Nephron (organoid): ENCODE measurements at regions not wholly inside any gene's neighbourhood (a gene's known extent, or its start where the extent isn't known, plus 50 kb on each side); places are given as distances from the start of the nearest gene placed in this dataset.

Experiments used
- H3K27ac Mint-ChIP-seq, 3 experiments: 2 replicates each; pipeline ENCODE4 v1.8.0; 2020; ENCODE audit warnings: mixed read lengths in 3 of 3, mild to moderate bottlenecking in 2 of 3, moderate library complexity in 1 of 3
- H3K27me3 Mint-ChIP-seq: 2 replicates; pipeline ENCODE4 v1.8.0; 2021; ENCODE audit warnings: low read depth, mild to moderate bottlenecking, moderate library complexity, mixed read lengths
- H3K36me3 Mint-ChIP-seq: 2 replicates; pipeline ENCODE4 v1.8.0; 2020; ENCODE audit warnings: low read depth, mixed read lengths
- H3K4me1 Mint-ChIP-seq: 2 replicates; pipeline ENCODE4 v1.8.0; 2020; ENCODE audit warnings: mixed read lengths
- H3K4me3 Mint-ChIP-seq, 3 experiments: 2 replicates each; pipeline ENCODE4 v1.8.0; 2020; ENCODE audit warnings: mild to moderate bottlenecking in 3 of 3, mixed read lengths in 3 of 3, moderate library complexity in 2 of 3
- H3K9me3 Mint-ChIP-seq: 2 replicates; pipeline ENCODE4 v1.8.0; 2020; ENCODE audit warnings: mixed read lengths
- CTCF ChIP-seq, 3 experiments: fragments of 200-600 bp; sonication (generic); IDR thresholded peaks; one replicate each; pipeline ENCODE4 v1.5.0; 2021; ENCODE audit warnings: antibody characterized with exemption in 3 of 3; ENCODE audit not compliant: unreplicated experiment in 3 of 3

- Mint-ChIP-seq H3K9me3 (no peaks in the 10 kb centered on the region), H3K27me3 (peaks cover 3% of the 10 kb centered on the region), H3K27ac (no peak overlapping the region), H3K4me1 (peaks cover 25% of the 10 kb centered on the region), H3K36me3 (no peaks in the 10 kb centered on the region), H3K4me3 (no peak overlapping the region)
- TF ChIP-seq CTCF (IDR thresholded peaks at IDR 0.05; ENCODE audit: unreplicated experiment in 3 of 3): no peak
Measured at GRCh38 chr17:72024457-72024856, 96.4 kb upstream of the SOX9 start.

- Mint-ChIP-seq H3K4me1 (peaks cover 30% of the 10 kb centered on the region), H3K36me3 (no peaks in the 10 kb centered on the region), H3K27ac (no peak overlapping the region), H3K9me3 (no peaks in the 10 kb centered on the region), H3K27me3 (peaks cover 3% of the 10 kb centered on the region), H3K4me3 (no peak overlapping the region)
- TF ChIP-seq CTCF (IDR thresholded peaks at IDR 0.05; ENCODE audit: unreplicated experiment in 3 of 3): no peak
Measured at GRCh38 chr17:72025113-72025512, 95.7 kb upstream of the SOX9 start.

GRCh38 chr17:72030067-72030899, 90.5 kb upstream of the SOX9 start:
- Mint-ChIP-seq H3K4me1 (peaks cover 42% of the 10 kb centered on the region), H3K9me3 (no peaks in the 10 kb centered on the region), H3K27ac (peak overlapping the region; percentile 79 to 87 (median 80)), H3K4me3 (peak overlapping the region; percentile 82 to 94 (median 87)), H3K36me3 (no peaks in the 10 kb centered on the region), H3K27me3 (no peaks in the 10 kb centered on the region)
- TF ChIP-seq CTCF (IDR thresholded peaks at IDR 0.05; ENCODE audit: unreplicated experiment in 3 of 3): peak; percentile 40 to 60 (median 53)

- Mint-ChIP-seq H3K4me1 (peaks cover 42% of the 10 kb centered on the region), H3K27me3 (no peaks in the 10 kb centered on the region), H3K27ac (peak overlapping the region; percentile 79 to 87 (median 80)), H3K36me3 (no peaks in the 10 kb centered on the region), H3K9me3 (no peaks in the 10 kb centered on the region), H3K4me3 (peak overlapping the region; percentile 54 to 68 (median 68))
- TF ChIP-seq CTCF (IDR thresholded peaks at IDR 0.05; ENCODE audit: unreplicated experiment in 3 of 3): no peak
Measured at GRCh38 chr17:72031219-72031884, 89.5 kb upstream of the SOX9 start.

- H3K27me3 Mint-ChIP-seq: no peaks in the 10 kb centered on the region
- H3K36me3 Mint-ChIP-seq: no peaks in the 10 kb centered on the region
- TF ChIP-seq CTCF (IDR thresholded peaks at IDR 0.05; ENCODE audit: unreplicated experiment in 3 of 3): no peak
- H3K4me1 Mint-ChIP-seq: peaks cover 29% of the 10 kb centered on the region
- H3K27ac Mint-ChIP-seq: peak overlapping the region; percentile 32 to 78 (median 40)
- H3K9me3 Mint-ChIP-seq: no peaks in the 10 kb centered on the region
- H3K4me3 Mint-ChIP-seq: no peak overlapping the region
Measured at GRCh38 chr17:72033334-72033733, 87.5 kb upstream of the SOX9 start.
